HUES48 (cell line): ENCODE measurements at regions not wholly inside any gene's neighbourhood (a gene's known extent, or its start where the extent isn't known, plus 50 kb on each side); places are given as distances from the start of the nearest gene placed in this dataset.

Experiments
- H3K27ac ChIP-seq: one replicate; pipeline ENCODE4 v1.7.0; 2013; ENCODE audit warnings: low read depth, low read length, inconsistent platforms
- H3K27me3 ChIP-seq: 2 replicates; pipeline ENCODE4 v1.6.1; 2013; ENCODE audit warnings: mild to moderate bottlenecking, low read length; ENCODE audit not compliant: control insufficient read depth, insufficient read depth
- H3K36me3 ChIP-seq: 2 replicates; pipeline ENCODE4 v1.6.1; 2013; ENCODE audit warnings: low read length; ENCODE audit not compliant: control insufficient read depth, insufficient read depth
- H3K4me1 ChIP-seq: 2 replicates; pipeline ENCODE4 v1.6.1; 2013; ENCODE audit warnings: mild to moderate bottlenecking, low read length; ENCODE audit not compliant: control insufficient read depth, insufficient read depth
- H3K4me3 ChIP-seq: 2 replicates; pipeline ENCODE4 v1.5.1; 2013; ENCODE audit warnings: mild to moderate bottlenecking, low read depth, low read length
- H3K9ac ChIP-seq: 2 replicates; pipeline ENCODE4 v1.6.1; 2013; ENCODE audit warnings: mild to moderate bottlenecking, low read depth, low read length, moderate library complexity
- H3K9me3 ChIP-seq: 2 replicates; pipeline ENCODE4 v1.6.1; 2013; ENCODE audit warnings: low read length; ENCODE audit not compliant: control insufficient read depth, insufficient read depth

- H3K36me3 ChIP-seq: no peaks in the 10 kb centered on the region
- H3K4me3 ChIP-seq: no peak overlapping the region
- H3K9me3 ChIP-seq: 0 out of 2 replicates have a peak, but pooled peaks cover 4% of the 10 kb centered on the region
- H3K27ac ChIP-seq: no peak overlapping the region
- H3K4me1 ChIP-seq: no peaks in the 10 kb centered on the region
- peaks cover 2% of the 10 kb centered on the region; the same call in 1 of the 2 replicates for H3K27me3 ChIP-seq
- no peak overlapping the region for H3K9ac ChIP-seq
Measured at GRCh38 chr20:61053487-61053886, 198.6 kb upstream of the CDH4 start.

- no peak overlapping the region for H3K9ac ChIP-seq
- no peak overlapping the region for H3K4me3 ChIP-seq
- no peak overlapping the region for H3K27ac ChIP-seq
- H3K4me1 ChIP-seq: no peaks in the 10 kb centered on the region
- H3K36me3 ChIP-seq: no peaks in the 10 kb centered on the region
- no peaks in the 10 kb centered on the region for H3K9me3 ChIP-seq
- peaks cover 2% of the 10 kb centered on the region; the same call in 1 of the 2 replicates for H3K27me3 ChIP-seq
Measured at GRCh38 chr20:61053889-61054288, 198.2 kb upstream of the CDH4 start.

- Histone ChIP-seq H3K9me3 (no peaks in the 10 kb centered on the region), H3K36me3 (no peaks in the 10 kb centered on the region), H3K4me3 (no peak overlapping the region), H3K9ac (no peak overlapping the region), H3K4me1 (no peaks in the 10 kb centered on the region), H3K27ac (no peak overlapping the region), H3K27me3 (peaks cover 7% of the 10 kb centered on the region; the same call in 1 of the 2 replicates)
Measured at GRCh38 chr20:61054411-61054810, 197.7 kb upstream of the CDH4 start.

- H3K4me3 ChIP-seq: no peak overlapping the region
- H3K27me3 ChIP-seq: peaks cover 12% of the 10 kb centered on the region; the same call in 1 of the 2 replicates
- H3K9me3 ChIP-seq: no peaks in the 10 kb centered on the region
- H3K4me1 ChIP-seq: no peaks in the 10 kb centered on the region
- no peak overlapping the region for H3K27ac ChIP-seq
- no peaks in the 10 kb centered on the region for H3K36me3 ChIP-seq
- H3K9ac ChIP-seq: no peak overlapping the region
Measured at GRCh38 chr20:61055180-61056010, 196.7 kb upstream of the CDH4 start.

GRCh38 chr20:61056116-61056515 lies 195.9 kb upstream of the CDH4 start:
- peaks cover 19% of the 10 kb centered on the region for H3K27me3 ChIP-seq
- H3K9ac ChIP-seq: no peak overlapping the region
- no peaks in the 10 kb centered on the region for H3K36me3 ChIP-seq
- no peak overlapping the region for H3K4me3 ChIP-seq
- H3K27ac ChIP-seq: no peak overlapping the region
- H3K4me1 ChIP-seq: no peaks in the 10 kb centered on the region
- H3K9me3 ChIP-seq: no peaks in the 10 kb centered on the region

GRCh38 chr20:61056627-61057442 lies 195.2 kb upstream of the CDH4 start:
- Histone ChIP-seq H3K27ac (no peak overlapping the region), H3K4me1 (no peaks in the 10 kb centered on the region), H3K36me3 (no peaks in the 10 kb centered on the region), H3K27me3 (peaks cover 20% of the 10 kb centered on the region), H3K4me3 (no peak overlapping the region), H3K9me3 (no peaks in the 10 kb centered on the region), H3K9ac (no peak overlapping the region)

GRCh38 chr20:61057443-61058121 lies 194.5 kb upstream of the CDH4 start:
- no peaks in the 10 kb centered on the region for H3K36me3 ChIP-seq
- no peak overlapping the region for H3K9ac ChIP-seq
- no peak overlapping the region for H3K27ac ChIP-seq
- no peak overlapping the region for H3K4me3 ChIP-seq
- no peaks in the 10 kb centered on the region for H3K9me3 ChIP-seq
- no peaks in the 10 kb centered on the region for H3K4me1 ChIP-seq
- peaks cover 24% of the 10 kb centered on the region for H3K27me3 ChIP-seq

- Histone ChIP-seq H3K36me3 (no peaks in the 10 kb centered on the region), H3K4me1 (no peaks in the 10 kb centered on the region), H3K27me3 (peaks cover 32% of the 10 kb centered on the region), H3K9ac (no peak overlapping the region), H3K27ac (no peak overlapping the region), H3K4me3 (no peak overlapping the region), H3K9me3 (no peaks in the 10 kb centered on the region)
Measured at GRCh38 chr20:61061981-61062380, 190.1 kb upstream of the CDH4 start.

- H3K27me3 ChIP-seq: peaks cover 19% of the 10 kb centered on the region
- no peaks in the 10 kb centered on the region for H3K36me3 ChIP-seq
- H3K9ac ChIP-seq: no peak overlapping the region
- no peak overlapping the region for H3K4me3 ChIP-seq
- no peaks in the 10 kb centered on the region for H3K4me1 ChIP-seq
- H3K27ac ChIP-seq: no peak overlapping the region
- no peaks in the 10 kb centered on the region for H3K9me3 ChIP-seq
Measured at GRCh38 chr20:61065853-61066252, 186.2 kb upstream of the CDH4 start.

- no peaks in the 10 kb centered on the region for H3K4me1 ChIP-seq
- H3K9me3 ChIP-seq: no peaks in the 10 kb centered on the region
- H3K36me3 ChIP-seq: no peaks in the 10 kb centered on the region
- H3K27me3 ChIP-seq: peaks cover 16% of the 10 kb centered on the region
- H3K27ac ChIP-seq: no peak overlapping the region
- no peak overlapping the region for H3K4me3 ChIP-seq
- no peak overlapping the region for H3K9ac ChIP-seq
Measured at GRCh38 chr20:61066526-61066925, 185.5 kb upstream of the CDH4 start.
